ENCODE measurements at regions not wholly inside any gene's neighbourhood (a gene's known extent, or its start where the extent isn't known, plus 50 kb on each side); places are given as distances from the start of the nearest gene placed in this dataset.

- no peak for DNase-seq
Measured at GRCh38 chr5:5575461-5575860, 153.0 kb downstream of the ICE1 start.

- DNase-seq = no peak
Measured at GRCh38 chr5:5573798-5574380, 151.4 kb downstream of the ICE1 start.

- DNase-seq = no peak
Measured at GRCh38 chr5:5572976-5573797, 150.7 kb downstream of the ICE1 start.

GRCh38 chr5:5572010-5572865 lies 149.8 kb downstream of the ICE1 start:
- no peak for DNase-seq

GRCh38 chr5:5570646-5571045 lies 148.2 kb downstream of the ICE1 start:
- no peak for DNase-seq

GRCh38 chr5:5564898-5565297 lies 142.4 kb downstream of the ICE1 start:
- DNase-seq = no peak

GRCh38 chr5:5560016-5560415 lies 137.5 kb downstream of the ICE1 start:
- no peak for DNase-seq

- no peak for DNase-seq
Measured at GRCh38 chr5:5558638-5559527, 136.4 kb downstream of the ICE1 start.

- no peak for DNase-seq
Measured at GRCh38 chr5:5558102-5558501, 135.6 kb downstream of the ICE1 start.

GRCh38 chr5:5551499-5551898 lies 129.0 kb downstream of the ICE1 start:
- DNase-seq = no peak

GRCh38 chr5:5546408-5546807 lies 123.9 kb downstream of the ICE1 start:
- no peak for DNase-seq

GRCh38 chr5:5544094-5544663 lies 121.7 kb downstream of the ICE1 start:
- DNase-seq = no peak

- no peak for DNase-seq
Measured at GRCh38 chr5:5542654-5543053, 120.2 kb downstream of the ICE1 start.

GRCh38 chr5:5540065-5540464 lies 117.6 kb downstream of the ICE1 start:
- no peak for DNase-seq

All from NCI-H1092 (cell line).